Sigmoid colon (tissue), 6 donors: ENCODE measurements at regions not wholly inside any gene's neighbourhood (a gene's known extent, or its start where the extent isn't known, plus 50 kb on each side); places are given as distances from the start of the nearest gene placed in this dataset.

Source experiments
- DNase-seq: peaks from one replicate; pipeline ENCODE4 v3.0.0-alpha.2; 2019
- H3K27ac ChIP-seq, 4 donors: fragments of 200-600 bp; sonication (generic); one replicate each; pipeline ENCODE4 v1.5.1; 2016 to 2019; ENCODE audit warnings: mild to moderate bottlenecking in 1 of 4
- H3K27me3 ChIP-seq, 3 donors: fragments of 200-600 bp; sonication (generic); one replicate each; pipeline ENCODE4 v1.5.1; 2019; ENCODE audit warnings: mild to moderate bottlenecking in 1 of 3
- H3K36me3 ChIP-seq, 4 donors: fragments of 200-600 bp; sonication (generic); one replicate each; pipeline ENCODE4 v1.5.1; 2016 to 2019
- H3K4me1 ChIP-seq, 4 donors: fragments of 200-600 bp; sonication (generic); one replicate each; pipeline ENCODE4 v1.5.1; 2017 to 2019
- H3K4me3 ChIP-seq, 4 donors: fragments of 200-600 bp; sonication (generic); one replicate each; pipeline ENCODE4 v1.5.1; 2017 to 2019; ENCODE audit warnings: mild to moderate bottlenecking in 2 of 4, moderate library complexity in 1 of 4
- H3K9me3 ChIP-seq, 4 donors: fragments of 200-600 bp in 3 of 4; sonication (generic) in 3 of 4; one replicate each; pipeline versions ENCODE4 v1.5.1 to v1.6.1; 2013 to 2019
- CTCF ChIP-seq, 4 experiments: fragments of 450-650 bp in 3 of 4; fragments of 200-600 bp in 1 of 4; IDR thresholded peaks; one replicate each; pipeline ENCODE4 v1.5.1; 2016 to 2019; ENCODE audit warnings: antibody characterized with exemption in 4 of 4, mild to moderate bottlenecking in 3 of 4, moderate library complexity in 2 of 4
- EP300 ChIP-seq, 4 donors: sonication (generic); formaldehyde crosslinking; IDR thresholded peaks; one replicate each; pipeline ENCODE4 v1.6.1; 2017; ENCODE audit warnings: antibody characterized with exemption in 4 of 4
- POLR2A ChIP-seq, 2 donors: fragments of 450-650 bp; IDR thresholded peaks; one replicate each; pipeline ENCODE4 v1.6.1; 2016; ENCODE audit warnings: antibody characterized with exemption in 2 of 2, mild to moderate bottlenecking in 2 of 2, moderate library complexity in 2 of 2
- POLR2AphosphoS5 ChIP-seq, 4 donors: sonication (generic); formaldehyde crosslinking; IDR thresholded peaks; one replicate each; pipeline ENCODE4 v1.6.1; 2017; ENCODE audit warnings: antibody characterized with exemption in 4 of 4
- WGBS, 2 donors: extraction: QIAGEN DNeasy Blood & Tissue Kit; methylation state at CpG; one replicate each; pipeline ENCODE4 v1.1.7; 2013; 5-methylcytosine and 5-hydroxymethylcytosine counted together
- intact Hi-C: fragments of 100-400 bp; cut with DNase I; formaldehyde crosslinking; loops from one replicate; pipeline ENCODE4 v1.15.1; 2023
- donor health status: healthy with polysubstance abuse.
- donor health status: healthy.

GRCh38 chr4:163878336-163879121, 384.0 kb downstream of the TMA16 start:
- TF ChIP-seq EP300 (IDR thresholded peaks at IDR 0.05) = no peak
- TF ChIP-seq POLR2A (IDR thresholded peaks at IDR 0.05) = no peak
- no peak for TF ChIP-seq CTCF (IDR thresholded peaks at IDR 0.05)
- no peak for TF ChIP-seq POLR2AphosphoS5 (IDR thresholded peaks at IDR 0.05)
- 89 to 92% methylated on average over 3 of the region's 3 CpGs for WGBS, 2 donors
- Histone ChIP-seq H3K27ac (no peak overlapping the region), H3K4me3 (no peak overlapping the region), H3K9me3 (no peaks in the 10 kb centered on the region), H3K36me3 (no peaks in the 10 kb centered on the region), H3K27me3 (no peaks in the 10 kb centered on the region), H3K4me1 (no peaks in the 10 kb centered on the region)
- intact Hi-C loops = no loop called here
- no peak for DNase-seq

GRCh38 chr4:163892417-163892816, 397.9 kb downstream of the TMA16 start:
- DNase-seq = no peak
- Histone ChIP-seq H3K4me1 (no peaks in the 10 kb centered on the region), H3K9me3 (peaks cover 0 to 1% (median 0%) of the 10 kb centered on the region in 4 donors), H3K27me3 (no peaks in the 10 kb centered on the region), H3K27ac (no peak overlapping the region), H3K4me3 (no peak overlapping the region), H3K36me3 (no peaks in the 10 kb centered on the region)
- no peak for TF ChIP-seq POLR2A (IDR thresholded peaks at IDR 0.05)
- no peak for TF ChIP-seq CTCF (IDR thresholded peaks at IDR 0.05)
- TF ChIP-seq EP300 (IDR thresholded peaks at IDR 0.05) = no peak
- no peak for TF ChIP-seq POLR2AphosphoS5 (IDR thresholded peaks at IDR 0.05)
- intact Hi-C loops = no loop called here

GRCh38 chr4:163895378-163896005, 401.0 kb downstream of the TMA16 start:
- WGBS, 2 donors = 43 to 45% methylated on average over 3 of the region's 3 CpGs
- Histone ChIP-seq H3K27ac (no peak overlapping the region), H3K4me3 (no peak overlapping the region), H3K27me3 (no peaks in the 10 kb centered on the region), H3K4me1 (no peaks in the 10 kb centered on the region), H3K9me3 (peaks cover 0 to 1% (median 0%) of the 10 kb centered on the region in 4 donors), H3K36me3 (no peaks in the 10 kb centered on the region)
- intact Hi-C loops = no loop called here
- TF ChIP-seq POLR2A (IDR thresholded peaks at IDR 0.05) (no peak), CTCF (IDR thresholded peaks at IDR 0.05) (no peak)
- DNase-seq = no peak

- Histone ChIP-seq H3K27ac (no peak overlapping the region), H3K4me1 (no peaks in the 10 kb centered on the region), H3K27me3 (no peaks in the 10 kb centered on the region), H3K36me3 (no peaks in the 10 kb centered on the region), H3K9me3 (peaks cover 0 to 1% (median 0%) of the 10 kb centered on the region in 4 donors), H3K4me3 (no peak overlapping the region)
- TF ChIP-seq POLR2A (IDR thresholded peaks at IDR 0.05) (no peak), POLR2AphosphoS5 (IDR thresholded peaks at IDR 0.05) (no peak)
- no peak for DNase-seq
- intact Hi-C loops = no loop called here
- 12 to 37% methylated on average over 1 of the region's 1 CpG for WGBS, 2 donors
Measured at GRCh38 chr4:163901319-163901718, 406.8 kb downstream of the TMA16 start.

- H3K9me3 ChIP-seq = no peaks in the 10 kb centered on the region
- H3K27me3 ChIP-seq = no peaks in the 10 kb centered on the region
- no peak overlapping the region for H3K27ac ChIP-seq
- no peaks in the 10 kb centered on the region for H3K36me3 ChIP-seq
- TF ChIP-seq POLR2A (IDR thresholded peaks at IDR 0.05) (no peak), POLR2AphosphoS5 (IDR thresholded peaks at IDR 0.05) (no peak), CTCF (IDR thresholded peaks at IDR 0.05) (no peak), EP300 (IDR thresholded peaks at IDR 0.05) (no peak)
- WGBS, 2 donors = 91 to 97% methylated on average over 2 of the region's 2 CpGs
- no peaks in the 10 kb centered on the region for H3K4me1 ChIP-seq
- H3K4me3 ChIP-seq = no peak overlapping the region
- intact Hi-C loops = no loop called here
- no peak for DNase-seq
Measured at GRCh38 chr4:163902417-163902816, 407.9 kb downstream of the TMA16 start.
